Activated CD8-positive, alpha-beta memory T cell treated with anti-CD3 and anti-CD28 coated beads, Interleukin-2, amount 50 U/mL, for 1 hour (primary cell): ENCODE measurements at regions not wholly inside any gene's neighbourhood (a gene's known extent, or its start where the extent isn't known, plus 50 kb on each side); places are given as distances from the start of the nearest gene placed in this dataset.

Experiments
- DNase-seq: peaks from one replicate; pipeline ENCODE4 v3.0.0-alpha.2; 2020; ENCODE audit errors: extremely low read depth

DNA sequence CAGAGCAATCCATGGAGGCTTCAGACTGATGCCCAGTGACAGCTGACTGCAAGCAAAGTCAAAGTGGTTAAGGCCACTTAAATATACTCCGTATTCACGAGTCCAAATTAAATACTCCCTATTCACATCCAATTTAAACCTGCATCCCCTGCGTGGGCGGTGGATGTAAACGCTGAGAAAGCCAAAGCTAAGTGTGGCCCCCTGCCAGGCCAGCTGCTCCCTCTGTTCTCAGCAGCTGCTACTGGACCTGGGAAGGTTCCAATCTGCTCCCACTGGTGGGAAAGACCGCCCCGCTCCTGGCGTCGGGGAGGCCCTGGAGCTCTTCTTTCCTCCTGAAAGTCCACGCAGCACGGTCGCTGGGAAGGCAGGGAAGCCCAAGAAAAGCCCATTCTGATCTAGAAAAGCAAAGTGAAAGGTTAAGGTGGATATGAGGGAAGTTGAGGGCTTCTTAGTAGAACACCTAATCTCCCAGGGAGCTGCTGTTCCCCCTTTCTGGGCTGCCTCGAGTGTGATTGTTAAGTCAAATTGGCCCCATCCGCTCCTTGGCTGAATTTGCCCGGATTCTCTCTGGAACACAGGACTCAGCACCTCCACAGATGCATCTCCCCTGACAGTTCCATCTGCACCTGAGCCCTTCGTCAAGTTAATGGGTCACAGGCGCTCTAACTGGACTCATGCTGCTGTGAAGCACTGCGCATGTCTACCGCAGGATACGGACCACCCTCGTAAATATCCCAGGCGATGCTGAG, 205.5 kb downstream of the USP12 start:
- DNase-seq: no peak

DNA sequence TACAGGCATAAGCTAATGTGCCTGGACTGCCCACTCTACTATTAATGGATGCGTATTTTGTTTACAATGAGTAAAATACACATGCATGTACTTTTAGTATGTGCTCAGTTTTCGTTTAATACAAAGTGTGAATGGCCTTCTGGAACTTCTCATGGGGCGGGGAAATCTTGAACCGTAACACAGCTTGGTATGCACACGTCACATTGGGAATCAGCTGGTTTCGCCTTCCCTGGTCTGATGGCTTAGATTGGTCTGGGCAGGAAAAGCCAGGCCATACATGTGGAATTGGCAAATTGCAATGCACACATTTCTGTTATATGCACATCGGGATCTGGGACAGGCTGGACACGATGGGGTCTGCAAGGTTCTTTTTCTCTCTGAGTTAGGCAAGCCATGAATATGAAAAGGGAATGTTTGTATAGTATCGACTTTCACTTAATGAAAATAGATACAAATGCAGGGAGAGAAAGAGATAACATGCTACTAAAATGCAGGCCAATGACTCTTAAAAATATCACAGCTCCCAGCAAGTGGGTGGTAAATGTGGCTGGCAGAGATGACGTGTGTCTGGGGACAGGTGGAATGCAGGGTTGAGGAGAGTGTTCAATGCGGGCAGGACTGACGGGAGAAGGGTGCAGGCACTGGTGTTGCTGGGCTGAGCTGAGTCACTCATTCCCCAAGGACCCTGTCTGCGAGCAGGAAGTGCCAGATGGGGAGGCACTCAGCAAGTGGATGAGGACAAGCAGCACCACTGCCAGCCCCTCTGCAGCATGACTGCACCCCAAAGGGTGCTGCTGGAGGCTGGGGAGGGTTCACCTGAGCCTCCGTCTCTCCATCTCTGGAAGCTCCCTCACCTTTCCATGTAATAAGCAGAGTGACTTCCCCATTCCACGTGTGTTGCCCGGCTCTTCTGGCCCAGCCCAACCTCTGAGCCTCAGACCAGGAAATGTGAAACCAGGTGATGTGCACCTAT, 204.0 kb upstream of the GPR12 start:
- DNase-seq: no peak

DNA sequence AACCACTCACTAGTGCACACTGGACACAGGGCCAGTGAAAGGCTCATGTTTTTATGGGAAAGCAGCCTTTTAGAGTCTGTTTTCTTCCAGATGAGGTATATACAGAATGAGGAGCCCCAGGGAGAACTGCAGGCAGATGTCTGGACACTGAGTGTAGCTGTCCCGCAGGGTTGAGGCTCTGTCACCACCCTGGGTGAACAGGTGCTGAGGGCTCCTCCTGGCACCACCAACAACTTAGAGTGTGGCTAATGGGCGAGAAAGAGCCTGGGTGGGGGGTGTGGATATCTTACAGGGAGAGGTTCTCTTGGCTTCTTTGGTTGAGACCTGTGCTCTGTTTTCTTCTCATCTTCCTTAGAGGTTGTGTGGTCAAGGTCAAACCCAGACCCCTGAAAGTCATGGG, 202.1 kb upstream of the GPR12 start:
- no peak for DNase-seq

DNA sequence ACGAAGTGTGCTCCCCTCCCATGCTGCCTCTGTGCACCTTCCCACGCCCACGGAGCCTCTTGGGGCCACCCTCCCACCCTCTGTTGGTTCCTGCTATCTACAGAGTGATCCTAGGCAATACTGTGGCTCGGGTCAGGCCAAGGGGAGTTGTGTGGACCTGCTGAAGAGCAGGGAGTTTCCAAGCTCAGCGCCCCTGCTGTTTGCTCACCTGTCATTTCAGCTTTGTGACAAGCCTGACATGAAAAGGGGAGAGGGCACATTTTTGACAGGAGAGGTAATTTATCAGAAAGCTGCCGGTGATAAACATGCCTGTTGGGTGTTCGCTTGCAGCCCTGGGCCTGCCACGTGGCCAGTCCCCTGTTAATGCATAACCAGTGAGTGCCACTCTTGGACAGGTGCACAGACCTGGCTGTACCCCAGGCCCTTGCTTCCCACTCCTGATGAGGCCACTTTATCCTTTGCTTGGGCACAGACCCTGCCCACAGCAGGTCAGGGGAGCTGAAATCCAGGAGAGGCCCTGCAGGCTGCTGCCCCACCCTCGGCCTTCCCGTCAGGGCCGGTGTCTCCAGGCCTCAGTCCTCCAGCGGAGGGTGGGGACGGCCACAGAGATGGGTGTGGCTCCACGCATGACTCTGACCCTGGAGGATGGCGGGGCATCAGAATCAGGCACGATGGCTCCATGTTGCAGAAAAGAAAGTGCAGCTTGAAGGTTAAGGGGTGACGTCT, 201.5 kb upstream of the GPR12 start:
- no peak for DNase-seq

DNA sequence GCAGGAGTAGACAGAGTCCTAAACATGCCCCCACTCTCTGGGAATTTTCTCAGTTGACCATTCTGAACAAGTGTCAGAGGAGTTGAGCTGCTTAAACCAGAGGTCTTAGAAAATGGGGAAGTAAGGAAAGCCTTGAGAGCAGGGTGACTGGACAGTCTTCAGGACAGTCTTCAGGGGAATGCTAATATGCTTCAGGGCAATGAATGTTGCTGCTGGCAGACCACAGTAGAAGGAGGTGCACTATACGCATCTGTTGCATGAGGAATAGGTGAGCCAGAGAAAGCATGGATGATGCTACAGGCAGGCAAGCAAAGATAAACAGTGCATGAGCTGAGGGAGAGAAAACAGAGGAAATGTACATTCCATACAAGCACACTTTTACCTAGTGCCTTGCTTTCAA, 196.6 kb upstream of the GPR12 start:
- no peak for DNase-seq

DNA sequence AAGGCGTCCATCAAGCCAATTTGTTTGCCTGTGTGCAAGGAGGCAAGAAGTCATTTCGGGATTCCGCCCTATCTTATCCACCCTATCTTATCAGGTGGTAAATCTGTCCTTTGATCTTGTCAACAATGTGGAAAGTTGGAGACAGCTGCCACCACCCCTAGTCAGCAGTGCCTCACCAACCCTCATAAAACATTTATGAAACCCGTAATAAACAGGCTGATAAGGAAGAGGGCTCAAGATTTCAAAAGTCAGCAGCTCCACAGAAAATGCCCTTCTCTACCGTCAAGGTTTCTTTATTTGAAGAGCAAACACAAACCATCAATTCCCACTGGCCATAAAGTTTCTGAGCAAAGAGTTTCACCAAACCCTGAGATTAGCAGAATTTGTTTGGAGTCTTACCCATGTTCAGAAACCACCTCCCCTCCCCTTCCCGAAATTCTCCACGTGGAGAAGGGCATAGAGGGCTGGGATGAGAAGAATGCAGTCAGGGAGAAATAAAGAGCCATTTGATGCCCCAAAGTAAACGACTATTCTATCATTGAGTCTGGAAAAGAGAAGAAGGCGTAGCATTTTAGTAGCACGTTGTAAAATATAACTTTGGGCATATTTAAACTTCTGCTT, 196.0 kb upstream of the GPR12 start:
- no peak for DNase-seq

DNA sequence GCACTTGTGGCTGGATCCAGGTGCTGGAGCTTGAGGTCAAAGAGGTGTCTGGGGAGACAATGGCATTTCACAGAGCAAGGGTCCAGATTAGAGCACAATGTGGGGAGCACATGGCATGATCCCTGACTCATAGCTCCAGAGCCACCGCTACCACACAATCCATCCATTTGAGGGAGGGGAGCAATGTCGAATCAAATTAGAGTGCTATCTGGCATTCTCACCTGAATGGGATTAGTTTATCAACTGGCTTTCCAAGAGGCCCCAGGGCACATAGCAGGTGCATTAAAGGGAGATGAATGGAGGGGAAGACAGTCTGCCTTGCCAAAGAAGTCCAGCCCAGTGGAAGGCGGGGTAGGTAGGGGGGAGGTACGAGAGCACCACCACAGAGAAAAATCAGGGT, 194.4 kb upstream of the GPR12 start:
- DNase-seq: no peak

DNA sequence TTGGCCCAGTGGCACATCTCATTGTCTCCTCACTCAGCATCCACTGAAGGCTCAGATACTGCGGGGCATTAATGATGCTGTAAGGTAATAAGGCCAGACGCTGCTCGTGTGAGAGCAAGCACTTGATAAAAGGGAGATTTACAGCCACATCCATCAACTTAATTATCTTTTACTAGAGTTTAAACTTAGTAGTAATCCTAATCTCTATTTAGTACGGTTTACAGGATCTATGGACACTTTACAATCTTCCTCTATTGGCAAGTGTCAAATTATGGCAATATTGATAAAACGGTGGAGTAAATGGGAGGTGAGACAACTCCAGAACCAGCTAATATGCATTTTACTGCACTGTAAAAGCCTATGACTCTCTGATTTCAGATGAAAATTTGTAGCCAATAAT, 192.7 kb upstream of the GPR12 start:
- no peak for DNase-seq

DNA sequence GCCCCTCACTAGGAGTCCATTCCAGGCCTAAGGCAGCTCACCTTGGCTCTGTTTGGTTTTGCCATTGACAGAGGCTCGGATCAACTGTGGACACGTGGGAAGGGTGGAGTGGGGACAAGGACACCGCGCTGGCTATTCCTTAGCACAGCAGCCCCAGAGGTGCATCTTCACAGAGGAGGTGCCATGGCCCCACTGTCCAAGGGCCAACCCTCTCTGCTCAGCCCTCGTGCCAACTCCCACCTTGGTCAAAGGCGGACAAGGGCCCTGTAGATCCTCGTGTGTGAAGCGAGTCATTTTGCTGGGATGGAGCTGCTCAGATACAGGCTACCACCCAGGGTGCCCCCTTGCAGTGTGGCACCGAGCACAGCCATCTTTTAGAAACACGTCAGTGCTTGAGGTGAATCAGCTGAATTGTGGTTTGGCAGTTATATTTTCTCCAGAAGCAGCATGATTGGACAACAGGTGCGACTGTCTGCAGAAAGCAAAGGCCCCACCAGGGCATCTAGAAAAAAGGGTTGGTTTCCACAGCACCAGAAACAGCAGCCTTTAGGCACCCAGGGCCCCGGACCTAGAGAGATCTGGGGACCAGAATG, 192.1 kb upstream of the GPR12 start:
- DNase-seq: no peak

DNA sequence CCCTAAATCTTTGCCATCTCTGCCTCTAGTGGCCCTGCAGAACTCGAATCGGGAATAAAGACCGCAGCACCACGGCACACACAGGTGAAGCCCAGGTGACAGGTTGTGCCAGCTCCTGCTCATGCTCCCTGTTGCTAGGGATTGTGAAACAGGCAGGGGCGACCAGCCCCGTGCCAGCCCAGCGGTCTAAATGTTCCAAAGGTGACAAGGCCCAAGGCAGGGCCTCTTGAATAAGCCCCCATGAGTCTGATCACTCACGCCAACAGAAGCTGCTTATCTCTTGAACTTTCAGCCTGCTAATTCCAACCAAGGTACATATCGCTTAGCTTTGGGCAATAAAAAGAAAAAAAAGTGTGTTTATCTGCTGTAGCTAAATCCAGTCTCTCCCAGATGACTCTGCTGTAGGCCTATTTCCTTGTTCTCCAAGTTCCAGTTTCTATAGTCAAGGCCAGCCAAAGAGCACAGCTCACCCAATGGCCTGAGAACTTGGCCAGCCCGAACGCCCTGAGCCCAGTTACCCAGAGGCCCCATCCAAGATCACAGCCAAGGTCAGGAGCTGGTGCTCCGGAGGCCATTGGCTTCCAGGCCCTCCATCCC, 191.1 kb upstream of the GPR12 start:
- DNase-seq: no peak

DNA sequence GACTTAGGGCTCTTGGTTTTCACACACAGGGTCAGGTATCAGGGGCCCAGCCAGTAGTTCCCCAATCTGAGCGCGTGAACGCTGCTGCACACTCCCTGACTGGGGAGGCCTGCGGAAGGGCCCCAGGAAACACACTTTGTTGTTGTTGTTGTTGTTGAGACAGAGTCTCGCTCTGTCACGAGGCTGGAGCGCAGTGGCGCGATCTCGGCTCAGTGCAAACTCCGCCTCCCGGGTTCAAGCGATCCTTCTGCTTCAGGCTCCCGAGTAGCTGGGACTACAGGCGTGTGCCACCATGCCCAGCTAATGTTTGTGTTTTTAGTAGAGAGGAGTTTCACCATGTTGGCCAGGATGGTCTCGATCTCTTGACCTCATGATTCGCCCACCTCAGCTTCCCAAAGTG, 190.4 kb upstream of the GPR12 start:
- DNase-seq: no peak

DNA sequence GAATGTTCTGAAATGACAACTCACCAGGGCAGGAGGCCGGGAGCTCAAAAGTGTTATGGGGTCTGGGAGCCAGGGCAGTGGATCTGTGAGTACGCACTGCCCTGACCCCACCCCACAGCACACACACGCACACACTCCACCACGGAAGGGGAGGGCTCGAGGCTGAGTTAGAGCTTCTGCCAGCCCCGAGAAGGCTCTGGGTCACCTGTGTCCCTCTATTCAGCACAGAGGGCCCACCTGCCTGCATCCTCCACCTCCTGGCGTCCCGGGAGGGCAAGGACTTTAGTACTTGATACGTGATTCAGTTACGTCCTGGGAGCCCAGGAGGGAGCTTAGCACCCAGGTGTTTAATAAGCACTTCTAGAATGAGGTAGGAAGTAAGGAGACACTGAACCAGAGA, 190.0 kb upstream of the GPR12 start:
- no peak for DNase-seq

DNA sequence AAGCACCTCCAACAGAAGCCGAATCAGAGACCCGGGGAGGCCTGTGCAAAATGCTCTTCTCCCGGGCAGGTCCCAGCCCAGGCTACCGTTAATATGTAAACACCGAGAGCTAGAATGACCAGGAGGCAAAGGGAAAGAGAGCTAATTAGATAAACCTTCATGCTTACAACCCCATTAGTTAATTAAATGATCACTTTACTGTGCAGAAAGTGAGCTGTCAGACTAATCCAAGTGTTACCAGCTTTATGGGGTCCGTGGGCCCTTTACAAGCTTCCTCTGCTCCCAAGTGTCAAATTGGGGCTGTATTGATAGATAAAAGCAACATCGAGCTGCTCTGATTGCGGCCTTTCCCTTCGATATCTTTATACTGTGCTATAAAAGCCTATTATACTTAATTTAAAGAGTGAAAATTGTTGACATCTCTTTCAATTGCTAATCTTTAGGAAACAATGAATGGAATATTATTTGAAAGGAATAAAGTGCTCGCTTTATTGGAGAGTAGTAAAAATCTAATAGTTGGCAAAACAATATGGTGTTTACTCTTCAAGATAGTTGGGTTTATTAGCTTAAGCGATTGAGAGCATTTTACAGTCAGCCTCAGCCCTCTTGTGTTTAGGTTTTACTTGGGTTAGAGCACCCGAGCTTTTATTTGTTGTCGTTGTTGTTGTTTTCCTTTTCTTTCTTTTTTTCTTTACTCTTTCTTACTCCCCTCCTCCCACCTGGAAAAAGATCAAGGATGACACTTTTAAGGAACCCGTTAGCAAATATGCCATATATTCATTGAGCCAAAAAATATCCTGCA, 189.3 kb upstream of the GPR12 start:
- no peak for DNase-seq

DNA sequence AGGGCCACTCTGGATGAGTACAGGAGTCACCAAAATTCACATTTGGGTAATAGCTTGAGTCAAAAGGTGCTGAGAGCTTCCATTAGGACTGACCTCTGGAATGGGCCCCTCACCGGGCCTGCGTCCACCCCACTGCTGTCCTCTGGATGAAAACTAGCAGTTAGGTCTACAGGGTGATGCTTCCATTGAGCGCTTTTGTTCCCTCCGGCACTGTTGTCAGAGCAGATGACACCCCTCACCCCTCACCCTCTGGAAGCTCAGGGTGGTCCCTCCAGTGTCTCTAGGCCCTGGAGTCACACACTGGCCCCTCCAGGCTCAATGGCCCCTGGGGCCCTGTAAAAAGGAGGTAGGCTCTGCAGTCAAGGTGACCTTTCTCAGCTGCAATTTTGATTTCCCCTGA, 187.8 kb upstream of the GPR12 start:
- no peak for DNase-seq

DNA sequence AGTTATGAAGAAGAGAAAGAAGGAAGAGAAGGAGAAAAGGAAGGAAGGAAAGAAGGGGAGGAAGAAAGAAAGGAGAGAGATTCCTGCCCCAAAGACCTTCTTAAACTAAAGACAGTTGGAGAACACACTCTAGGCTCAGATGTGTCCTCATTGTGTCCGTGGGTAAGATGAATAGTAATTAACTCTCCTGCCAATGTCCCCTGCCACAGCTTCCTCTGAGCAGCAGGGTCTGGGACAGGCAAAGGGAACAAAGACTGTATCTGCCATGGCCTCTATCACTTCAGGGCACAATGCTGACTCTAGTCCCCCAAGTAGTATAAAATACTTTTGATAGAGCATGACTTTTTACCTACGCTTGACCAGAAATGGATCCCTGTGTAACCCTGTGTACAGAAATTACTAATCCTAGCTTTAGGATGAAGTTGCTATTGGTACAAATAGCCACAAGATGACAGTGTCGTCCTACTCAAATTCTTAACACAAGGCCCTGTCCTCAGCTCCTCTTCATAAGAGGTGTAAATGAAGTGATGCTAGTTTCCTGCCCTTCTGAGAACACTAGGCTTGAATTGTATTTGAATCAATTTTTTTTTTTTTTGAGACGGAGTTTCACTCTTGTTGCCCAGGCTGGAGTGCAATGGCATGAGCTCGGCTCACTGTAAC, 186.2 kb upstream of the GPR12 start:
- DNase-seq: no peak

DNA sequence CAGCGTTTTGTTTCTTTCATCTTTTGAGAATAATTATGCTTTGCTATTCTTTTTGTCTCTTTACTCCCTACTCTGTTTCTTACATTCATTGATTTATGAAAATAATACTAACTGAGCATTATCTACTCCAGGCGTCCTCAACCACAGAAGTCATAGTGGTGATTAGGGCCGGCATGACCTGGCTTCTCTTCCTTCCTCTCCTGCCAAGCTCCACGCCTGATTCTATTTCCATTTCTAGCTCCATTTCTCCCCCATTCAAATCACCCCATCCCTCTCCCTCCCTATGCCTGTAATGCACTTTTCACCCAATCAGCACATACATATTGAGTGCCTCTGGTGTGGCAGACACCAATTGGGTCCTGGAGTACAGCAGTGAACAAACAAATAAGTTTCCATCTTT, 183.2 kb upstream of the GPR12 start:
- DNase-seq: no peak

DNA sequence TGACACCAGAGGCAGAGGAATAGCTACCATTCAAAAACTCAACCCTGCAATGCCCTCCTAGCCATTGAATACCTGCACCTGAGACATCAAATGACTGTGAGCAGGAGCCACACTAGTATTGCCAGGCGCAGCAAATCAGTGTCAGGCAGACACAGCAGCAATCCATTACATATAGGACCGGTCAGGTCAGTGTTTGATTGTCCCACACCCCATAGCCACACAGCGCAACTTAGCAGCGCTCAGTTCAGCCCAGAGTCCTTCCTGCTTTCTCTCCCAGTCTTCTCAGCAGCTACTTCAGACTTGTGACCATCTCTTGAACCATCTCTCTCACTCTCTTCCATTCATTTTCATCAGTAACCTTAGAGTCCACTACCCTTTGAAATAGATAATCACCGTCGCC, 181.6 kb upstream of the GPR12 start:
- no peak for DNase-seq

DNA sequence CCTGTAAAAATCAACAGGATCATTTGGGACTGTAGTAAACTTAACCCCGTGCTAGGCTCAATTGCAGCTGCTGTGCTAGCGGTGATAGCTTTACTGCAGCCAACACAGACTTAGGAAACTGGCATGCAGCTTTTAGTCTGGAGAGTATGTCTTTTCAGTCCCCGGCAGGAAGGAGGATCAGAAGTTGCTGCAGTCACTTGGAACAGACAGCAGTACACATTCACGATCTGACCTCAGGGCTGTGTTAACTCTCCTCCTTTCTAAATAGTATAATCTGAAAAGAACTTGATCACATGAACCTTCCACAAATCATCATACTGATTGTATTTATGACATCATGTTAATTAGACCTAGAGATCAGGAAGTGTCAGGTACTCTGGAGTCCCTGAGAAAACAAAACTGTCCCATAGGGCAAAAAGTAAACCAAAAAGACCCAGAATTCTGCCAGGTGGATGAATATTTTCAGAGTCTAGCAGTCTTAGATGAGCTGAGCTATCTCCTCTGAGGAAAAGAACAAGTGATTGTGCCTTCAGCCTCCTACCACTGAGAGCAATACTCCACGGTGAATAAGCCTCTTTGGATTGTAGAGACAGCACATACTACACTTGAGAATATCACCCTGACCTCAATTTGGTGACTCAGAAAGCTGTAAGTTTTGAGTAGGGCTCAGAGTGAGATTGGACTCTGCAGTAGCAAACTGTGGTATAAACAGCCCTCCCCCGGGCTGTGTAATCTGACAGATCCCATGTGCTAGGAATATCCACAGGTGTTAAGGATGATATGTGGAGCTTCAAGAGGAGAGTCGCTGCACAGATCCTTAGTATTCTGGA, 181.0 kb upstream of the GPR12 start:
- DNase-seq: no peak

DNA sequence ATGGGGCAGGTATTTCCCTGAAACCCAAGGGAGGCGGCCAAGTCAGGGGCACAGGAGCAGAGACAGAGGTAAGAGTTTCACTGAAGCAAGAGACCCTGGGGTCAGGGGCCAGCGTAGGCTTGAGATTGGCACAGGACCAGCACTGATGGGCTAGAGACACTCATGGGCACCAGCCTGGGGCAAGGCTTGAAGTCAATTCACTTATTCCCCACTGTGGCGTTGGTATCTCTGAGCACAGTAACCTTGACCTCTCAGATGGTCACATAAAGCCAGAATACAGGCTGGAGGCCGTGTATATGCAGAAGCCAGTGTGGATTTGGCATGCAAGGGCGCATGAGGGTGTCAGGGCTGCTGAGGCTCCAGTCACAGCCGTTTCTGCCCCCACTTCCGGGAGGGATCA, 173.5 kb upstream of the GPR12 start:
- no peak for DNase-seq
